Middle frontal gyrus (tissue), 1 donor: ENCODE measurements at regions not wholly inside any gene's neighbourhood (a gene's known extent, or its start where the extent isn't known, plus 50 kb on each side); places are given as distances from the start of the nearest gene placed in this dataset.

Source experiments
- DNase-seq: peaks from one replicate; pipeline ENCODE4 v3.0.0-alpha.2; 2015; ENCODE audit warnings: low spot score; ENCODE audit errors: extremely low spot score

GRCh38 chr12:89893972-89894706 lies 185.5 kb upstream of the ATP2B1 start:
- DNase-seq = no peak

- no peak for DNase-seq
Measured at GRCh38 chr12:89892436-89892835, 183.8 kb upstream of the ATP2B1 start.

DNA sequence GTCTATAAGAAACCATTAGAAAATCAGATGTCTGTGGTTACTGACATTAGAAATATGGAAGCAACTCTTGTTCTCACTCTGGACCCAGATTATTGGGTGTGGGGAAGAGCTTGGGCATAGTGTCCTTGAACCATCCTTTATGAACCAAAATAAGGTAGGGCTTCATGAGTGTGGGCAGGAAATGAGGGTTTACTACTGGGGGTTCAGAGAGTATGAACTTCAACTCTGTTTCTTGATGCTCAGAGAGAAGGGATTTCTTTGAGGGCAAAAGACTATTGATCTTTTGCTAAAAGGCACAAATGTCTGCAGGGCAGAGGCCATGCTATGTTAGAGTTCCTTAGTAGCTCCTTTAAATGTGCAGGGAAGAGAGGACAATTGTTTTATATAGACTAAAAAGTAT lies 183.3 kb upstream of the ATP2B1 start:
- DNase-seq = no peak

DNA sequence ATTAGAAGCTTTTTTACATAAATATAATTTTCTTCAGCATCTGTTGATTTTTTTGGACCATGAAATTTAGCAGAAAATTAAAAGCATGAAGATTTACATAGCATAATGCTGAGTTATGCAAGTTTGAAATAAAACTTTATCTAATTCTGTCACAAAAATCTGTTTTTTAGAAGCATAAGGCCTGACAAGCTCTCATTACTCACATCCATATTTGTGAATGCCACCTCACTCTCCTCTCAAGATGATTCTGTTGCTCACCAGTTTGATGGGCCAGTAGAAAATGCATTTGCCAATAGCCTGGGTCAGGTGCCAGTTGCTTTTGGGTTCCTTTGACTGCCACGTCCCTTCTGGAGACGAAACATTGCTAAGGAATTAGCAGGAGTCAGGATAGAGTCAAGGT lies 181.5 kb upstream of the ATP2B1 start:
- DNase-seq = no peak

- DNase-seq = no peak
Measured at GRCh38 chr12:89889062-89889461, 180.4 kb upstream of the ATP2B1 start.

- DNase-seq = no peak
Measured at GRCh38 chr12:89884952-89885351, 176.3 kb upstream of the ATP2B1 start.

DNA sequence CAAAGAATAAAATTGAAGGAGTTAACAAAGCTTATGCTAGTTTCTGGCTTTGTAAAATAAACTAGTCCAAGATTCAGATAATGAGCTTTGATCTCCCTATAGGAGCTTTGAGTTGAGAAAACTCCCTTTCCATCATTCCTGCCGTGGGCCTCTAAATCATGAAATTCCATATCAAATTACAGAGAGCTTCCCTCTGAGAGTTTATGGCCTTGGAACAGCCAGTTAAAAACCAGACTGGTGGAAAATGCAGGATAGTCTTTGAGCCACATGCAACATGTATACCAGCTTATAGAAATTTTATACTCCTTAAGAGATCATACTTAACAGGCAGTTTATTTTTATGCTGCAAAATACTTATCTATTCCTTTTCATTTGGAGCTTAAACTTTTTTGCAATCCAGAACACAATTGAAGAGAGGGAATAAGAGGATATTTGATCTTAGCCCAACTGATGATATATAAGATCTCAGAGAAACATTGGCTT lies 175.8 kb upstream of the ATP2B1 start:
- DNase-seq = no peak

DNA sequence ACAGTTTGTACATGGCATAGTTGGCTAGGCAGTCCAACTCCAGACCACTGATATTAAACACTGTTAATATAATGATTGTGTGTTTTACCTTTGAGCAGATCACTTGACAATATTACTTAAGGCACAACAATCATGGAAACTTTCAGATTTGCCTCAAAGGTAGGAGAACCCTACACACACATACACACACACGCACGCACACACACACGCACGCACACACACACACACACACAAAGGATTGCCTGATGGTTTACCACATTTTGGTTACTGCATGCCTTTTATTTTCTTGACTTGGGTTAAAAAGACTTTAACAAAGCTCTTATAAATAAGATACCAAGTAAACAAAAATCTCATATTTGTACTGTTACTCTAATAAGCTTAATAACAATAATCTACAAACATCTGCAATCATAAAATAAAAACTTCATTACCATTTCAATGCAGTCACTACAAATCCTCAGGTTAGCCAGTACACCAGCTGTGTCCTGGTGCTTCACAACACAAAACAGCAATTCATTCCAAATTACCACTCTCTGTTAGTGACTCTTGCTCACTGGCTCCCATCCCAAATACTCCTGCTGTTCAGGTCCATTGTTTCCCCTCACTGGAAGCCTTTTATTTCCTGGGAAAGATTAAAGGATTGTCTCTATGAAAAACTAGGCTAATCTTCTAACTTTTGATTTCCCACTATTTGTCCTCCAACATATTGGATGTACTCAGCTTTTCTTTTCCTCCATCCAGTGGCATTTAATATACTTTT lies 175.2 kb upstream of the ATP2B1 start:
- DNase-seq = no peak

DNA sequence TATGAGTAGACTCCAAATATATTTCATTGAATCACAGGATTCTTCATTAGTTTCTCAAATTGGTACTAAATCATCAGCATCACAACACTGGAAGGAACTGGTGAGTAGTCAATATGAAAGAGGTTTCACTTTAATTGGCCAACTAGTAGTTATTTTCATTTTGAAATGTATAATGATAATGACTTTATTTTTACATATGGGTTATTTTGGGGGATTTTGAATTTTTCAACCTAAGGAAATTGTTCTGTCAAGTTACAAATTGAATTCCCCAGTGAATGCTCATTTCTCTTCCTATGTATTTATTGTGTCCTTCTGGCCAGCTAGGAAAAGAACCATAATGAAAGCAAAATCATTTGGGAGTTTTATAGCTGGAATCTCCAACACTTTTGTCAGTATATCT lies 174.2 kb upstream of the ATP2B1 start:
- no peak for DNase-seq

DNA sequence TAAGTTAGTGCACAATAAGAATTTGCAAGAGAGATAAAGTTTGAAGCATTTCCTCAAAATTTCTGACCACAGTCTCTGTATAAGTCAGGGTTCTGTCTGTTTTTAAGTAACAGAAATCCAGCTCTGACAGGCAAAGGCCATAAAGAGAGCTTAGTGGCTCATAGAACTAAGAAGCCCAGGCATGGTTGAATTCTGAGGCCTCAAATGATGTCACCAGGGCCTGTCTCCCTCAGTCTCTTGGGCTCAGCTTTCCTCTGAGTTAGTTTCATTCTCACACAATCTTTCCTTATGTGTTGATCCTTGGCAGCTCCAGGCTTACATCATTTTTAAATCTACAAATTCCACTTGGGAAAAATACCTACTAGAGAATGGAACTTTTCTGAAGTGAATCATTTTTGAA lies 173.4 kb upstream of the ATP2B1 start:
- no peak for DNase-seq

DNA sequence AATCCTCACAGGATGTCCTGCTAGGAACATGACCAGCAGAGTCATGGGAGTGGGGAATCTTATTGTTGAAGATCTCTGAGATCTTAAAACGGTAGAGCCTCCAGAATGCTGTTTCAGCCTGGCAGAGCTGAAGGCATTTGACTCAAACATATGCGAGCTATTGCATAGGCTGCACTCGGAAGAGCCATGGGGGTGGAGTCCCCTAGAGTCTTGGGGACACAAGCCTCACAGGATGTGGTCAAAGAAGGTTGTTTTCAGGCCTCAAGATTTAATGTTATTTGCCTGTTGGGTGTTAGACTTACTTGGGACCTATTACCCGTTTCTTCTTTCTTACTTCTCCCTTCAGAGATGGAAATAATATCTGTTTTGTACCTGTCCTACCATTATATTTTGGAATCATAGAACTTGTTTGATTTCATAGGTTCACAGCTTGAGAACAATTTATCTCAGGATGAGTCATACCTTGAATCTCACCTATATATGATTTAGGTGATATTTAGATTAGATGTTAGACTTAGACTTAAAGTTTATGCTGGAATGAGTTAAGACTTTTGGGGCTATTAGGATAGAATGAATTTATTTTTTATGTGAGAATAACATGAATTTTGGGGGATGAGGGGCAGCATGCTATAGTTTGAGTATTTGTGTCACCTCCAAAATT lies 172.2 kb upstream of the ATP2B1 start:
- DNase-seq = no peak

GRCh38 chr12:89879766-89880165 lies 171.1 kb upstream of the ATP2B1 start:
- no peak for DNase-seq

- DNase-seq = no peak
Measured at GRCh38 chr12:89878950-89879349, 170.3 kb upstream of the ATP2B1 start.

DNA sequence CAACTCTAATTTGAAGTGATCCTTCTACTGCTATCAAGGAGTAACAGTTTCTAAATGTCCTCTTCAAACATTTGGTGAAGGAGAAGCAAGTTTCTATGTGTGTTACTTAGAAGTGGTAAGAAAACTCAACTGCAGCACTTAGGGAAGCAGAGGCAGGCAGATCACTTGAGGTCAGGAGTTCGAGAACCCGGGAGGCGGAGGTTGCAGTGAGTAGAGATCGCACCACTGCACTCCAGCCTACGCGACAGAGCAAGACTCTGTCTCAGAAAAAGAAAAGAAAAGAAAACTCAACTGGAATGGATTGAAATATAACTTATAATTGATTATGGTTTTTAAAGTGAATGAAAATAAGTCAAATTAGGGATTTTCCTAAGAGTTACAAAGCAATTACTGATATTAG lies 169.7 kb upstream of the ATP2B1 start:
- DNase-seq = no peak

- DNase-seq = no peak
Measured at GRCh38 chr12:89877671-89878070, 169.0 kb upstream of the ATP2B1 start.

- DNase-seq = no peak
Measured at GRCh38 chr12:89877136-89877535, 168.5 kb upstream of the ATP2B1 start.

DNA sequence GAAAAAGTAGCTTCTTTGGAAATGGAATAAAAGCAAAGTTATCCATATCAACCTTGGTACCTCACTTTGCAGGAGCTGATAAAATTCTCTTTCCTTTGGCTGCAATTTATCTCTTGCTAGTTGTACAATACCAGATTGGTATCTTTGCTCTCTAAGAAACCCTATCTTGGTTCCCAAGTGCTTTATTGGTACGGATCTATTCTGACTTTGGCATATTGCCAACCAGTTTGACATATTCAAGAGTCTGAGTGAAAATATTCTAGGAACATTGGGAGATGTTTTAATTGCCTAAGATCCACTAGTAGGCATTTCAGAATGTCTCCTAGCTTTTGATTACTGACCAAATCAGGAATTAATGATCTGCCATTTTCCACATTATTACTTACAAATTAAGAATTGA lies 167.2 kb upstream of the ATP2B1 start:
- no peak for DNase-seq

GRCh38 chr12:89875225-89875624 lies 166.6 kb upstream of the ATP2B1 start:
- DNase-seq = no peak

DNA sequence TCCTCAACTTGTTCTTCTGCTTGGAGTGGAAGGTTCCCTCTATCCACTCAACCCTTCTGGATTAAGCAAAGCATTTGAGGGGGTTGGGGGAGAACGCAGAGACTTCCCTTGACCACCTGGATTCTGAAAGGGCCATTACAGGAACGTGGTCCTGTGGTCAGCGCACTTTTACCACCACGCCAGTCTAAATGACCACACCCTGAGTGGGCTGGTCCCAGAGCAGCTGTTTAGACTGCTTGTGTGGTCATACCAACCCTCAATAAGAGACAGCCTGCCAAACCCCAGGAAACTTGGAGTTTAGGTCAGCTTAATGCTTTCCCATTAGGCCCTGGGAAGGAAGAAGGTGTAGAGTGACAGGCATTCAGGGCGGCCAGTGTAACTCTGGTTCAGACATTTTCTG lies 165.5 kb upstream of the ATP2B1 start:
- DNase-seq = no peak

DNA sequence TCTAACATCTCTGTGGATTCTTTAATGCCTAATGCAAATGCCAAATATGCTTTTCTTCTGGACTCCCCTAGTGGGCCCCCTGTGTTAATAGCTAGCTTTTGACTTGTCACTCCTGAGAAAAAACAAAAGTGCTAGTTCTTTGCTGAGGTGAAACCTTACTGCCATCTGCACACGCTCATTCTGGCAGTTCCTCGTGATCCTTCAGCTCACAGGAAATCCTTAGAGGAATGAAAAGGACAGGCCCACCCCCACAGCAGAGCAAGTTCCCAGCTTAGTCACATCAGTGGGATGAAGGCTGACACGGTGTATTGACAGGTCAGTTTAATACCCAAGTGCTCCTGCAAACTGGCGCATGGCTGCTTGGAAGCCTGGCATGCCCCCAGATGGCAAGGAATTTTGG lies 165.1 kb upstream of the ATP2B1 start:
- no peak for DNase-seq

DNA sequence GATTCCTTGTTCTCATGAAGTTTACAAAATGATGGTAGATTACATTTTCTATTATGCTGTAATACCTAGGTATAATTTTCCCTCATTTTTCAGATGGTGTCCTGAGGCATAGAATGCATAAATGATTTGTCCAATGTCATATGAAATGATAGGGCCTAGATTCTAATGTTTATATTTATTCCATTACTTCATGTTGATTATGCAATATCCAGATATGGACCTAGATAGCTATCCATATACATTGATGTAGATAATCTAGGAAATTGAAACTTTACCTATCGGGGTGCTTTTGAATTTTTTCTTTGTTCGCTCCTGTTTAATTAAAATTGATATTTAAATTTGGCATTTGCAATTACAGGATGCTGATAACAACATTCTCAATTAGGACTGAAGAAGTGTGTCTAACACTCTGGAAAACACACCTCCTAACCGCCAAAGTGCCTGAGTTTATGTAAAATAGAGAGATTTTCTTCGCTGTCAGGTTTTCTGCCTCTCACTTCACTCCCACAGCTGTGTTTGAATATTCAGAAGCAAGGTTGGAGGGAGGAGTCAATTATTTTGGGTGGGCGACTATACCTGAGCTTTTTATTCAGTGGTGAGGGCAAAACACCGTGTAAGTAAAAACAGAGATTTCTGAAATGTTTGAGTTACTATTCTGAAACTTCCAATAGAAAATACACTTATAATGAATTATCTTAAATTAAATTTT lies 164.4 kb upstream of the ATP2B1 start:
- DNase-seq = no peak
